Stimulated activated CD8-positive, alpha-beta memory T cell treated with anti-CD3 and anti-CD28 coated beads, Interleukin-4, amount 100 ng/mL, for 1 hour (primary cell): ENCODE measurements at regions not wholly inside any gene's neighbourhood (a gene's known extent, or its start where the extent isn't known, plus 50 kb on each side); places are given as distances from the start of the nearest gene placed in this dataset.

ENCODE experiments used
- DNase-seq, 2 donors: peaks; one replicate each; pipeline ENCODE4 v3.0.0-alpha.2; 2020; ENCODE audit warnings: low read depth in 2 of 2, low spot score in 1 of 2

- DNase-seq, result no peak
Measured at GRCh38 chr19:28285917-28286316, 927.0 kb downstream of the UQCRFS1 start.

DNA sequence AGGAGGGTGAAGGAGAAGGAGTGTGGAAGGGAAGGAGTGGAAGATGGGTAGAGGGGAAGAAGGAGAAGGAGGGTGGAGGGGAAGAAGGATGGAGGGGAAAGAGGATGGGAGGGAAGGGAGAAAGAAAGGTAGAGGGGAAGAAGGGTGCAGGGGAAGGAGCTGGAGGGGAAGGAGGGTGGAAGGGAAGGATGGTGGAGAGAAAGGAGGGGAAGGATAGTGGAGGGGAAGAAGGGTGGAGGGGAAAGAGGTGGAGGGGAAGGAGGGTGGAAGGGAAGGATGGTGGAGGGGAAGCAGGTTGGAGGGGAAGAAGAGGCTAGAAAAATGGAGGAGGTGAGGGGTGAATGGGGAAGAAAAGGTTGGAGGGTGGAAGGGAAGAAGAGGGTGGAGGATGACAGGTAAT lies 927.9 kb downstream of the UQCRFS1 start:
- no peak for DNase-seq

DNA sequence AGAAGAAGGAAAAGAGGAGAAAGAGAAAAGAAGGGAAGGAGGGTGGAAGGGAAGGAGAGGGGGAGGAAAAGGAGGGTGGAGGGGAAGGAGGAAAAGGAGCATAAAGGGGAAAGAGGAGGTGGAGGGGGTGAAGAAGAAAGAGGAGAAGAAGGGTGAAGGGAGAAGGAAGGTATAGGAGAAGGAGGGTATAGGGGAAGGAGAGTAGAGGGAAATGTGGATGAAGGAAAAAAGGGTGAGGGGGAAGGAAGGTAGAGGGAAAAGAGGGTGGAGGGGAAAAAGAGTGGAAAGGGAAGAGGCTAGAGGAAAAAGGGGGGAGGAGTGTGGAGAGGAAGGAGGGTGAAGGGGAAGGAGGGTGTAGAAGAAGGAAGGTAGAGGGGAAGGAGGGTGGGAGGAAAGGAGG lies 928.6 kb downstream of the UQCRFS1 start:
- no peak for DNase-seq

- DNase-seq, result no peak
Measured at GRCh38 chr19:28283592-28283991, 929.4 kb downstream of the UQCRFS1 start.

DNA sequence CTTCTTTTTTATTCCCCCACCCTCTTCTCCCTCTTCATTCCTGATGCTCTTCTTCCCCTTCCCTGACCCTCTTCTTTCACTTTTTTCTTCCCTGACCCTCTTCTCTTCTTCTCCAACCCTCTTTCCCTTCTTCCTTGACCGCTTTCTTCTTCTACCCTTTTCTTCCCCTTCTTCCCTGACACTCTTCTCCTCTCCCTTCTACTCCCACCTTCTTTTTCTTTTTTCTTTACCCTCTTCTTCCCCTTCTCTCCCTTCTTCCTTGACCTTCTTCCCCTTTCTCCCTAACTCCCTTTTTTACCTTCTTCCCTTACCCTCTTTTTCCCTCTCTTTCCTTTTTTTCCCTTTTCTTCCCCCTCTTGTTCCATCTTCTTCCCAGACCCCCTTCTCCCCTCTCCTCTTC lies 931.3 kb downstream of the UQCRFS1 start:
- no peak for DNase-seq

- no peak for DNase-seq
Measured at GRCh38 chr19:28264556-28264955, 948.4 kb downstream of the UQCRFS1 start.

DNA sequence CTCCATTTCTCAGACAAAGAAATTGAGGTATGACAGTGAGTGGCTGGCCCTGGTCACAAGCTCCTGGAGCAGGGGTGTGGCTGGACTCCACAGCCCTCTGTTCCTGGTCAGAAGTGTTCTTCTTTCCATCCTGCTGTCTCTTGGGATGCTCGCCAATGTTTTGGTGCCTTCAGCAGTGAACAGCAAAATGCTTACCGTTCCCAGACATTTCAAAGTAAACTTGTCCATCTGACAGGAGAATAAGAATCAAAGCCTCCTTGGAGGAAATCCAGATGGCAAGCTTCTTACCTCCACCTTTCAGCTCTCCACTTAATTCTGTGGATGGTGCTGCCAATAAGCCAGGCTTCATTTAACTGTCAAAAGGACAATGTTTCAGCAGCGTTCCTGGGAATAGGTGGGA lies 954.1 kb downstream of the UQCRFS1 start:
- no peak for DNase-seq

DNA sequence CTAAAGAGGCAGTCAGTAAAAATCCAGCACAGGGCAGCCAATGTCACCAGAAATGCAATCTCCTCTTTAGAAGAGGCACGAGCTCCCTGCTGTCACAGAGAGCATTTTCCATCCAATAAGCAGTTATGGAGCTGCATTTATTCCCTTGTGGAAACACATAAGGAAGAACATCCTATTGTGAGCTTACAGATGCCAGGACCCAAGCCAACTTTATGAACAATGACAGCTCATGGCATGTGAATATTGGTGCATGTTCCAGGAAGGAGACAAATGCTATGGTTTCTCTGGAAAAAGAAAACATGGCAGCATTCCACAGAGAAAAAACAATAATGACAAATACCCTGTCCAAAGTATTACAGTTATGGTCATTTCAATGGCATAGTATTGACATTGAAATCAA lies 955.6 kb downstream of the UQCRFS1 start:
- DNase-seq, result no peak

DNA sequence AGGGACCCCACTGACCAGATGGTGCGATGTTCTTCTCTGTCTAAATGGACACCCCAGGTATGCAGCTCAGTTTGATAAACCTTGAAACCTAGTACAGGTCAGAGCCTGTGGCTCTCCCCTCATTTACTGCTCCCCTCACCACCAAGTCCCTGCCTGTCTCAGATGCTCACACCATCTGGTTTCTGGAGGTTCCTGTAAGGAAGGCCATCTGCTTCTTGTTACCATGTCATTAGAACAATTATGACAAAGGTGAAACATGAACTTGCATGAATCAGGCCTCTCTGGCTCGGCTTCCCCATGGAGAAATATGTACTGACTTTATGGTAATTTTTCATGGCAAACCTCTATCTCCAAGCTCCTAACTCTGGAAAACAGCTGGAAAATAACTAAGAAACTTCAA lies 965.7 kb downstream of the UQCRFS1 start:
- no peak for DNase-seq

DNA sequence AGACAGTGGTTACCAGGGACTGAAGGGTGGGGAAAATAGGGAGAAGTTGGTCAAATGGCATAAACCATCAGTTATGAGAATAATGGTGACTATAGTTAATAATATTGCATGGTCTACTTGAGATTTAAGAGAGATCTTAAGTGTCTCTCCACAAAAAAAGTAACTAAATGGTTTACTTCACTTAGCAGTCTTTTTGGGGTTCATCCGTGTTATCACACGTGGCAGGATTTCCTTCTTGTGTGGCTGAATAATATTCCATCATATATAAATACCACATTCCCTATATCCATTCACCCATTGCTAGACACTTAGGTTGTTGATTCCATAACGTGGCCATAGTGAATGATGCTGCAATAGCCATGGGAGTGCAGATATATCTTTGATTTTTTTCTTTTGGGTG lies 967.0 kb downstream of the UQCRFS1 start:
- no peak for DNase-seq

GRCh38 chr19:28244966-28245365 lies 968.0 kb downstream of the UQCRFS1 start:
- no peak for DNase-seq

- DNase-seq, result no peak
Measured at GRCh38 chr19:28242317-28242927, 970.5 kb downstream of the UQCRFS1 start.

DNA sequence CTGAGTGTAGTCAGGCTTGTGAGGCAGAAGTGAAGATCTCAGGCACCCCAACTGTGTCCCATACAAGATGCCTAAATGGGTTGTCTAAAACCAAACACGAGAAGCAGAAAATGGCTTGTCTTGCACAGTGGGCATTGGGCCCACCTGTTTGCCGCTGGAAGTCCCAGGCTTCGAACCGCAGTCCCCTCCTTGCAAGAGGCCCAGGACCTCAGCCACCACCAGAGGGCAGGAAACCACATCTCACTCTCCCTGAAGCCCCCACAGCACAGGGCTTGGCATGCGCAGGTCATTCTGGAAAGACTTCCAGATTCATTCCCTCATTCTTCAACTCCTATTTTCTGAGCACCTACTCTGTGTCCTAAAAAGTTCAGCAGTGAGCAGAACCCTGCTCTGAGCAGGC lies 973.7 kb downstream of the UQCRFS1 start:
- DNase-seq, result no peak

GRCh38 chr19:28238270-28238820 lies 974.6 kb downstream of the UQCRFS1 start:
- DNase-seq, result no peak

DNA sequence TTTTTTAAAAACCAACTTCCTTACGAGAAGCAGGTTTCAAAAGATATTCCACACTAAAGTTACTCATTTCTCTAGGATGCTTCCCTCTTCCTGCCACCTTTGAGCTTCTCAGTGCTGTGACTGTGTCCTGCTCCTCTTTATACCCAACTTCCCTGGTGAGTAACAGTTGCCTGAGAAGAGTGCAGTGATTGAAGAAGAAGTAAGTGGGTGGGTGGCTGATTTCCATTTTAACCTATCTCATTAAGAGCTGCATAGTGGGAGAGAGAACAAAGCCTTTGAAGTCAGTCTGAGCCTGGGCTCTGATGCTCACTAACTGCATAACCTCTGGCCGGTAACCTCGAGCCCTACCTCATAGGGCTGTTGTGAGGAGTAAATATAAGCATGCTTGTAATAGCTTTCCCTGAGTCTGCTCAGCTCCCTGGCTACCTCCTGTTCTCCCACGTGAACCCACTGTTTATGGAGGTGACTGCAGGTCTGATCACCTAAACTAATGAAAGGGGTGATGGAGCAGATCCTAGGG lies 977.3 kb downstream of the UQCRFS1 start:
- DNase-seq, result no peak

DNA sequence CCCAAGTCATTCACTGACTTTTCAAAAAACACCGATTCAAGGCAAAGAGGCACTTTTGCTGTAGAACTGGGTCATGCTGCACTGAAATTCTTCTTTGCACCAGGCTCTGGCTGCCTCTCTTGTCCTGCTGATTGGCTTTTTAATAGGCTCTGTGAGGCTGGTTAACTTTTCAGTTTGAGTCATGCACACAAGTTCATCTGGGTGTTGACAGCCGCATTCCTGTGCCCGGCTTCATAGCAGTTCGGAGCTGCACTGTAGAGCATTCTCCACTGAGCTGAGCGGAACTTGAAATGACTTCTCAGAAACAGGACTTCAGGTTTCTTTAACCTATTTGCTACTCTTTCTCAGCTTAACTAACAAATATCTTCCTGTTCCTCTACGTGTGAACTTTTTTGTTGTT lies 978.3 kb downstream of the UQCRFS1 start:
- DNase-seq, result no peak

DNA sequence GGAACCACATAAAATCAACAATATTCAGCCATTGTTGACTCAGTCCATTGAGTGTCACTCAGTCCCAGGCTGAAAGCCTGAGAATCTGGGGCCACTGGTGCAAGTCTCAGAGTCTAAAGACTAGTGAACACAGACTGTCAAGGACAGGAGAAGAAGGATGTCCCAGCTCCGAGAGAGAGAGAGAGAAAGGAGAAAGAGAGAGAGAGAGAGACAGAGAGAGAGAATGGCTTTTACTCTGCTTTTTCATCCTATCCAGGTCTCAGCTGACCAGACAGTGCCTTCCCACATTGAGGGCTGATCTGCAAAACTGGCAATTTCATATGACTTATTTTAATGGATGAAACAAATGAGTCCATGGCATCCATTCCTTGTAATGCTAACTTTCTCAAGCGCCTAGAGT lies 984.1 kb downstream of the UQCRFS1 start:
- DNase-seq, result no peak

DNA sequence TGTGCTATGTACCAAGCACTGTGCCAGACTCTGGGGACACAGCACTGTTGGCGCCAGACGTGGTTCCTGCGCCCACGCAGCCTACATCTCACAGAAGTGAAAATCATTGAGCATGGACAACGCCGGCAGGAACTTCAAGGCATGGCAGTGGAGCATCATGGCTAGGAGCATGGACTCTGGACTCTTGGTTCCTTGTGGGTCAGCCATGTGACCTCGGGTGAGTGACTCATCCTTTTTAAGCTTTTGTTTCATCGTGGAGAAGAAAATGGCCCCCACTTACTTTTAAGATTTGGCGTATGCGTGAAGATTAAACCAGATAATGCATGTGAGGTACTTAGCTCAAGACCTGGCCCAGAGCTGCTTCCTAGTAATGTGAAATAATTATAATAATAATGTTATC lies 988.5 kb downstream of the UQCRFS1 start:
- DNase-seq, result no peak

- no peak for DNase-seq
Measured at GRCh38 chr19:28221736-28222135, 991.2 kb downstream of the UQCRFS1 start.

GRCh38 chr19:28218728-28219127 lies 994.2 kb downstream of the UQCRFS1 start:
- DNase-seq, result no peak

GRCh38 chr19:28217022-28217421 lies 995.9 kb downstream of the UQCRFS1 start:
- no peak for DNase-seq

DNA sequence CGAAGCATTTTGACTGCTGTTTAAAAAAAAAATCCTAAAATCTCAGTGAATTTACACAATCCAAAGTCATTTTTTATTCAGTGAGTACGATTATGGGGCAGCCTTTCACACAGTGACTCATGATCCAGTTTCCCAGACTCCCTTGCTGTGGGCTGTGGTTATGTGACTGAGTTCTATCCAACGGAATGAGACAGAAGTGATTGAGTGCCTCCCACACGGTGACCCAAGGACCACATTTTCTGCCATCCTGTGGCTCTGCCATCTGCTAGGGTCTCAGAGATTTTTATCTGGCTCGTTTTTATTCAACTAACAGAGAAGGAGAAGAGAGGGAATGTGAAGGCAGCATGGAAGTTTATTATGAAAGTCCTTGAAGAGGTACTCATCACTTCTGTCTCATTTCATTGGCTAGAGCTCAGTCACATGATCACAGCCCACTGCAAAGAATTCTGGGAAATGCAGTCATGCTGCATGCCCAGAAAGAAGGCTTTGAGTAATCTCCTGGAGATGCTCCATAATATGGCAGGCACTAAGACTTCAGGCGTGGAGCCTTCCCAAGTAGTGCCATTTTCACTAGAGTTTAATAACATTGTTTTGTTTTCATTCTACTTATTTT lies 999.4 kb downstream of the UQCRFS1 start:
- no peak for DNase-seq

GRCh38 chr19:28210886-28211285 lies 1002.1 kb downstream of the UQCRFS1 start:
- no peak for DNase-seq
